ENCODE measurements at regions not wholly inside any gene's neighbourhood (a gene's known extent, or its start where the extent isn't known, plus 50 kb on each side); places are given as distances from the start of the nearest gene placed in this dataset.

DNA sequence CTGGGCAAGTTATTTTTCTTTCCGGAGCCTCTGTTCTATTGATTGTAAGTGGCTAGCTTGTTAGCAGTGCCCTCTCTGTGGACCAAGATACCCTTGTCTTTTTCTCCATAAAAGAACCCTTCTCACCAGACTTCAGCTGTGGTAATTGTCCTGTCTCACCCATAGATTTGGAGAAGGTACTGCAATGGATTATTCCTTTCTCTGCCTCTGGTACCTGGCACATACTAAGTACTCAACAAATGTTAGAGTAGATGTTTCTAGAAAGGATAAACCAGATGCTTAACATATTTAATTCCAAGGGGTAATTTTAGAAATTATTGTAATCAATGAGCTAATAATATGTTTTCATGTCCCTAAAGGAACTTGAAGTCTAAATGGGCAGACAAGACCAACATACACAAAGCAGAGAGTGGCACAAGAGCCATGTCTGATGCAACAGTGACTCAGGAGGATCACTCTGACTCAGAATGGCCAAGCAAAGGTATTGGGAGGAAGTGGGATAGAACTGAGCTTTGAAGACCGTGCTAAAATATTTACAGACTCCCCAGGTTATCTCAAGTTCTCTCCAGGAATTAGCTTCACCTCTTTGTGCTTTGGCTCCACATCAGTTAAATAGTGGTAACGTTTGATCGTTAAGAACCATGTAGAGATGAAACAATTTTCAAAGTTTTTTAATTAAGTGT lies 129.7 kb upstream of the OSR1 start:
- ATAC-seq (ENCODE audit: low FRiP score in 2 of 2) (no peak), DNase-seq (no peak)
- TF ChIP-seq POLR2AphosphoS5 (IDR thresholded peaks at IDR 0.05) (no peak), POLR2A (IDR thresholded peaks at IDR 0.05) (no peak), EP300 (IDR thresholded peaks at IDR 0.05) (no peak), CTCF (IDR thresholded peaks at IDR 0.05) (no peak)
- Histone ChIP-seq H3K27ac (no peak overlapping the region), H3K36me3 (no peaks in the 10 kb centered on the region), H3K9me3 (no peaks in the 10 kb centered on the region), H3K4me3 (no peak overlapping the region), H3K4me1 (peaks cover 0 to 5% (median 0%) of the 10 kb centered on the region in 4 donors), H3K27me3 (no peaks in the 10 kb centered on the region)
- WGBS, 2 donors = 70 to 71% methylated on average over 4 of the region's 4 CpGs

GRCh38 chr2:19484736-19485135 lies 126.3 kb upstream of the OSR1 start:
- TF ChIP-seq EP300 (IDR thresholded peaks at IDR 0.05) = no peak
- TF ChIP-seq POLR2A (IDR thresholded peaks at IDR 0.05) = no peak
- no peak for TF ChIP-seq CTCF (IDR thresholded peaks at IDR 0.05)
- TF ChIP-seq POLR2AphosphoS5 (IDR thresholded peaks at IDR 0.05) = no peak
- no peaks in the 10 kb centered on the region for H3K27me3 ChIP-seq
- H3K4me1 ChIP-seq = no peaks in the 10 kb centered on the region
- H3K36me3 ChIP-seq = no peaks in the 10 kb centered on the region
- H3K27ac ChIP-seq = no peak overlapping the region
- DNase-seq (no peak), ATAC-seq (ENCODE audit: low FRiP score in 2 of 2) (no peak)
- no peaks in the 10 kb centered on the region for H3K9me3 ChIP-seq
- H3K4me3 ChIP-seq = no peak overlapping the region
- WGBS, 2 donors = 91 to 94% methylated on average over 1 of the region's 1 CpG

GRCh38 chr2:19480673-19481072 lies 122.2 kb upstream of the OSR1 start:
- Histone ChIP-seq H3K27me3 (no peaks in the 10 kb centered on the region), H3K9me3 (no peaks in the 10 kb centered on the region), H3K27ac (no peak overlapping the region), H3K36me3 (no peaks in the 10 kb centered on the region), H3K4me3 (no peak overlapping the region), H3K4me1 (no peaks in the 10 kb centered on the region)
- DNase-seq (no peak), ATAC-seq (ENCODE audit: low FRiP score in 2 of 2) (peak in 1 of 2 donors; percentile 15)
- WGBS, 2 donors = 64 to 83% methylated on average over 5 of the region's 5 CpGs
- TF ChIP-seq POLR2AphosphoS5 (IDR thresholded peaks at IDR 0.05) (no peak), CTCF (IDR thresholded peaks at IDR 0.05) (no peak), EP300 (IDR thresholded peaks at IDR 0.05) (no peak), POLR2A (IDR thresholded peaks at IDR 0.05) (no peak)

DNA sequence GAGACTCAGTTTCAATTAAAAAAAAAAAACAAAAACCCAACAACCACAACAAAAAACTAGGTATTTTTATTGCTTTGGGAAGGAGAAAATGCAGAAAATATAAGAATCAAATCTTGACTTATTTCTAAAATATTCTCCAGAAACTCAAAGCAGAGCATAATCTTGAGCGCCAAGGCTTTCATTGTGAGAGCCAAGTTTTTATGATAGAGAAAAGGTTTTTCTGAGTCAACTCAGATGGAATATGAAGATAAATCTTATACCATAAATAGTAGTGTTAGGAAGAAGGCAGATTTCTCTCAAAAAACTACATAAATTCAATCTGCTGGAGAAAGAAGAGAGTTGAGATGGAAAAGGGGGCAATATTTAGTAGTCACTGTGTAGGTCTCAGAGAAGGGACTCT lies 121.2 kb upstream of the OSR1 start:
- DNase-seq = no peak
- Histone ChIP-seq H3K36me3 (no peaks in the 10 kb centered on the region), H3K9me3 (no peaks in the 10 kb centered on the region), H3K4me1 (no peaks in the 10 kb centered on the region), H3K4me3 (no peak overlapping the region), H3K27me3 (no peaks in the 10 kb centered on the region), H3K27ac (no peak overlapping the region)
- ATAC-seq (ENCODE audit: low FRiP score in 2 of 2) = no peak
- no peak for TF ChIP-seq CTCF (IDR thresholded peaks at IDR 0.05)
- TF ChIP-seq POLR2AphosphoS5 (IDR thresholded peaks at IDR 0.05) = no peak
- TF ChIP-seq EP300 (IDR thresholded peaks at IDR 0.05) = no peak
- no peak for TF ChIP-seq POLR2A (IDR thresholded peaks at IDR 0.05)
- 94 to 95% methylated on average over 1 of the region's 1 CpG for WGBS, 2 donors

DNA sequence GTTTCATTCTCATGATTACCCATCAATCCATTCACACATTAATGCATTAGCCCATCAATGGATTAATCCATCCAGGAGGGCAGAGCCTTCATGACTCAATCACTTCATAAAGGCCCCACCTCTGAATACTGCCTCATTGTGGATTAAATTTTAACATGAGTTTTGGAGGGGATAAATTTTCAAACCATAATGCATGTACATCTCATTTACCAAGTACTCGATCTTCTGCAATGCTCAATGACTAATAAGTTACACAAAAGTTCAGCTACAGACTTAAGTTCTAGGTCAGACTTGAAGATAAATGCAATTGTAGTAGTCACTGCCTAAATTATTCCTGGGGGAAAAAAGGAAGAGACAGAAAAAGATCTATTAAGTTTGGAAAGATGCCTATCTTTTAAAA lies 120.0 kb upstream of the OSR1 start:
- WGBS, 2 donors = 76 to 79% methylated on average over 1 of the region's 1 CpG
- H3K27me3 ChIP-seq = no peaks in the 10 kb centered on the region
- ATAC-seq (ENCODE audit: low FRiP score in 2 of 2) (no peak), DNase-seq (no peak)
- H3K36me3 ChIP-seq = no peaks in the 10 kb centered on the region
- H3K4me1 ChIP-seq = no peaks in the 10 kb centered on the region
- no peak overlapping the region for H3K4me3 ChIP-seq
- no peak overlapping the region for H3K27ac ChIP-seq
- no peak for TF ChIP-seq POLR2AphosphoS5 (IDR thresholded peaks at IDR 0.05)
- no peak for TF ChIP-seq POLR2A (IDR thresholded peaks at IDR 0.05)
- TF ChIP-seq CTCF (IDR thresholded peaks at IDR 0.05) = no peak
- TF ChIP-seq EP300 (IDR thresholded peaks at IDR 0.05) = no peak
- H3K9me3 ChIP-seq = no peaks in the 10 kb centered on the region

All from upper lobe of left lung (tissue), 6 donors.